GM18502 (cell line): ENCODE measurements at regions not wholly inside any gene's neighbourhood (a gene's known extent, or its start where the extent isn't known, plus 50 kb on each side); places are given as distances from the start of the nearest gene placed in this dataset.
"Not testable (repeated sequence)": the region's sequence is repeated elsewhere in the genome, so short reads cannot be mapped to it uniquely, and the experiment has no call there.

Experiments
- ATAC-seq: cut with Tn5 transposase; IDR thresholded peaks from one replicate; pipeline ENCODE4 v1.9.1; 2021; ENCODE audit warnings: mild to moderate bottlenecking; ENCODE audit not compliant: unreplicated experiment, poor library complexity

GRCh38 chr3:15899388-15899787 lies 101.6 kb upstream of the ANKRD28 start:
- no peak for ATAC-seq

DNA sequence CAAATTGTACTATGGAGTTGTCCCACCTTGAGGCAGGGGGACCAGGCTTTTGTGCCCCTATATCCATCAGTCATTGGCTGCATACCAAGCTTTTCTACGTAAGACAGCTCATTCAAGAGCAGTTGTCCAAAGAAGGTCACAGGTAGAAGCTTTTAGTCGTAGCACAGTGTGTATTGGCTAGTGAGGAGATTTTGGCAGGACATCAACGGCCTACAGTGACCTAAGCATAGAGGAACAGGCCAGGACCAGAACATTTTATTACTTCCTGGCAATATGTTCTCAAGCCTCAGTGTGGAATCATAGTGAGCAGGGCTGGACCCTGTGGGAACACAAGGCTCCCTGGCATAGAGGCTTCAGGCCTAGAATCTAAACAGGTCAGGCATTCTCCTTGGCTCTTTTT lies 105.4 kb upstream of the ANKRD28 start:
- ATAC-seq: no peak

DNA sequence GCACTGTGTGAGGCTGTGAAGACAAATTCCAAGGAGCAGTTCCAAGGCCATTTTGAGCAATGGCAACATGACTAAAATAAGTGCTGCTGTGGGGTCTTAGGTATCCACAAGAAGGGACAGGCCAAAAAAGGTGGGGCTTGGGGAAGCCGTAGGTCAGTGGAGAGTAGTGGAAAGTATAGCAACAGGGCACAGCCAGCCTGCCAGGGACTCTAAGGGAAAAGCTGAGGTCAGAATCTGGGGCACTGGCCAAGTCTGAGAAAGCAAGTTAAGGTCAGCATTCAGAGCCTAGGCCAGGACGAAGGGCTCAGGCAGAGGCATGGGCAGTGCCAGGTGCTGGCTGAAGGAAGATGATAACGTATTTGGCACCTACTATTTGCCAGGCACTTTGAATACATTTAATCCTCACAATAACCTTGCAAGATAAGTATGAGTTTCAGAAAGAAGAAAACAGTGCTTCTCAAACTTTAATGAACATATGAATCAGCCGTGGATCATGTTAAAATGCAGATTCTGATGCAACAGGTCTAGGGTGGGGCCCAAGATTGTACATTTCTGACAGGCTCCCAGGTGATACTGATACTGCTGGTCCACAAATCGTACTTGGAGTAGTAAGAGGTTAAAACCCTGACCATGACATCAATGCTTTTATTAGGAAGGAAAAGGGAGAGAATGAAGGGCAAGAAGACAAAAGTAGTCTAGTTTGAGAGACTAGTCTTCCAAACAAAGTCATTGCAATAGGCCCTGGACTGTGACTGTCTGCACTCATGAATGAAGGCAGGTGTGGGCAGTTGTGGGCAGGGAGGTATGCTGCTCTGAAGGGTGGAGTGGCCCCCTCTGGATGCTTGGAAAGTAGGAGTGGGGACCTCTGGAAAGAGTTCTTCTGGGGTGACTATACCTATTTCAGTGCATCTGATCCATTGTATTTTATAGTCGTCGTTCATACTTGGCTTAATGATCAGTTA lies 106.3 kb upstream of the ANKRD28 start:
- no peak for ATAC-seq

DNA sequence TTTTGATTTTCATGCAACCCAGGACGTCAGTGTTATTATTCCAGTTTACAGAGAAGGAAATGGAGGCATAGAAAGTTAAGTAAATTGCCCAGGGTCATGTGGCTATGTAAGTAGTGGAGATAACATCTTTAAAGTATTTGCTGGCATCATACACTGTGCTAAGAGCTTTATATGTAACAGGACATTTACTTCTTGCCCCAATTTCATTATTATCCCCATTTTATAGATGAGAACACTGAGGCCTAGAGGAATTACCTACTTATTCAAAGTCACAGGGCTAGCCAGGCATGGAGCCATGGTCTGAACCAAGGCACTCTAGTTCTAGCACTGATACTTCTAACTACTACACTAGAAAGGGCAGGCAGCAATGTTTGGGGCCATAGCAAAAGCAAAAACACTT lies 107.3 kb upstream of the ANKRD28 start:
- ATAC-seq: no peak

DNA sequence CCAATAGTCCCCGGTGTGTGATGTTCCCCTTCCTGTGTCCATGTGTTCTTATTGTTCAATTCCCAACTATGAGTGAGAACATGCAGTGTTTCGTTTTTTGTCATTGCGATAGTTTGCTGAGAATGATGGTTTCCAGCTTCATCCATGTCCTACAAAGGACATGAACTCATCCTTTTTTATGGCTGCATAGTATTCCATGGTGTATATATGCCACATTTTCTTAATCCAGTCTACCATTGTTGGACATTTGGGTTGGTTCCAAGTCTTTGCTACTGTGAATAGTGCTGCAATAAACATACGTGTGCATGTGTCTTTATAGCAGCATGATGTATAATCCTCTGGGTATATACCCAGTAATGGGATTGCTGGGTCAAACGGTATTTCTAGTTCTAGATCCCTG lies 109.6 kb upstream of the ANKRD28 start:
- ATAC-seq: not testable (repeated sequence)

- no peak for ATAC-seq
These were observed 121.2 kb upstream of the ANKRD28 start for GRCh38 chr3:15918988-15919387.

GRCh38 chr3:15919971-15920370 lies 122.2 kb upstream of the ANKRD28 start:
- ATAC-seq: no peak

DNA sequence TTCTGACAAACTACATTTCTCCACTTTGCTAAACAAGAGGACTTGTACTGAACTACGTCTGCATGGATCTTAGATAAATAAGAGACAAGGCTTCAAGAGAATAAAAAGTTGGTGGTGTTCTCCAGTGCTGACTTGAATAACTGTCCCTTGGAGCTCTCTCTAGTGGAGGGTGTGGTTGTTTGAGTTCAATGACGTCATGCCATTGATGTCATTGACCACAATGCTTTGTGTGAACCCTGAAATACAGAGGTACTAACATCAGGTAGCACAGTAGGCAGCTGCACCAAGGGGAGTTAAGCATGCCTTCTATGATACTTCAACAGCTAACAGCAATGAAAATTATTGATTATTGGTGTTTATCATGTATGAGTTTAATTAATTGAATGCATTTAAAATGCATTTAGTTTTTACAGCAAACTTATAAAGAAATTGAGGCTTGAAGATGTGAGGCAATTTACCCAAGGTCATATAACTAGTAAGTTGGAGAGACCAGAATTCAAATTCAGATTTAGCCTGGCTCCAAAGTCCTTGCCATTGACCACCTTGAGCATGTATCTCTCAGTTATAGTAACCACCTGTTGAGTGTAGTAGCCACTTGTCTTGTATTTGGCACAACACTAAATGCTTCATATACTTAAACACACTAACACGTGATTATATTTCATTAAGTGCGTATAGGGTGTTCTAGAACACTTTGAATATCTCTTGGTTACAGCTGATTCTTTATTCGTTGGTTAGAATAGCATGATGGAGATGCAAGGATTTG lies 126.0 kb upstream of the ANKRD28 start:
- ATAC-seq: no peak

DNA sequence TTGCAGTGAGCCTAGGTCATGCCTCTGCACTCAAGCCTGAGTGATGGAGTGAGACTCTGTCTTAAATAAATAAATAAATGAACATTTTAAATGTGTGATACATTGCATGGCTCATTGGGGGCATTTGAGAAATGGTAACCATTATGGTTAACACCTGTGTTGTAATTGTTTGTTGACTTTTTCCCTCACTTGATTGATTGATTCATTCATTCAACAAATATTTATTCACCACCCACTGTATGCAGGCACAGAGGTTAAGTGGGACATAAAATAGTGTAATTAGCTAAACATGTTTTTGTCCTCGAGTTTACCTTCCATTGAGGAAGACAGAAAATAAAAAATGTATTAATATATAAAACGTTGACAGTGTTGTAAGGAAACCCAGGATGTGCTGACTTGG lies 127.1 kb upstream of the ANKRD28 start:
- no peak for ATAC-seq

GRCh38 chr3:15926871-15927270 lies 129.1 kb upstream of the ANKRD28 start:
- ATAC-seq: no peak

GRCh38 chr3:15927969-15928368 lies 130.2 kb upstream of the ANKRD28 start:
- no peak for ATAC-seq

GRCh38 chr3:15929944-15930571 lies 132.3 kb upstream of the ANKRD28 start:
- no peak for ATAC-seq

DNA sequence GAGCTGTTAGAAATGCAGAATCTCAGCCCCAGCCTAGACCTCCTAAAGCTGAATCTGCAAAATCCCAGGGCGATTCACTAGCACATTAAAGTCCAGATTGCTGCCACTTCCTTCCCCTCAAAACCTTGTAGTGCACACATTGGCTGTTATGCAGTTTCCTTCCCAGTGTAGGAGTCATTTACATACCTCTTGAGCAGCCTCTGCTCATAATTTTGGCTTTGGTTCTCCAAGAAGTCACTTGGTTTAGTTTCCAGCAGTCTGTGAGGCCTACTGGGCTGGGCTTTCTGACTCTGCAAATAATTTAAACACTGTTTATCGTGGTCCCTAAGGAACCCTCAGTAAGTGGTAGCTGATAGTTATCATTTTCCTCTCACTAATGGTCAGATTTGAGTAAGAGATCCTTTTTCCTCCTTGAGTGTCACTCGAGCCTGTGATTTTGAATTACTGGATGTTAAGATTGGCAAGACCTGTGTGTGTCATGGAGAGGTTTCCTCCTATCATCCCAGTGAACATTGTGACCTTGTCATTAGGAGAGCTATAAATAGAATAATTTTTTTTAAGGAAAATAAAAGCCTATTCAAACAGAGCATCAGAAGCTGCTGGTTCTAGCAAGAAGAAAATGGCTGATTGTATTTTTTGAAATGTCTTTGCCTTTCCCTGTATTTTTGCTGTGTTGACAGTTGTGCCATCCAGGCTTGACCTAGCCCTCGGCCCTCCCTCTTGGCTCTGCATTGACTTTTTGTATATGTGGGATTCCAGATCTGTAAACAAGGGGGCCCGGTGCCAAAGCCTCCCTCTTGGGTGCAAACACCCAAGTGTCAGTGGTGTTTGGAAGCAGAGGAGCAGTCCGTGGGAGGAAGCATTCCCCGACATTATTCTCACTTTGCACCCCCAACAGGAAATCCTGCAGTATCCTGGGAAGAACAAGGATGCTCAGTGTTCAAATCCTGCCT lies 134.8 kb upstream of the ANKRD28 start:
- no peak for ATAC-seq

DNA sequence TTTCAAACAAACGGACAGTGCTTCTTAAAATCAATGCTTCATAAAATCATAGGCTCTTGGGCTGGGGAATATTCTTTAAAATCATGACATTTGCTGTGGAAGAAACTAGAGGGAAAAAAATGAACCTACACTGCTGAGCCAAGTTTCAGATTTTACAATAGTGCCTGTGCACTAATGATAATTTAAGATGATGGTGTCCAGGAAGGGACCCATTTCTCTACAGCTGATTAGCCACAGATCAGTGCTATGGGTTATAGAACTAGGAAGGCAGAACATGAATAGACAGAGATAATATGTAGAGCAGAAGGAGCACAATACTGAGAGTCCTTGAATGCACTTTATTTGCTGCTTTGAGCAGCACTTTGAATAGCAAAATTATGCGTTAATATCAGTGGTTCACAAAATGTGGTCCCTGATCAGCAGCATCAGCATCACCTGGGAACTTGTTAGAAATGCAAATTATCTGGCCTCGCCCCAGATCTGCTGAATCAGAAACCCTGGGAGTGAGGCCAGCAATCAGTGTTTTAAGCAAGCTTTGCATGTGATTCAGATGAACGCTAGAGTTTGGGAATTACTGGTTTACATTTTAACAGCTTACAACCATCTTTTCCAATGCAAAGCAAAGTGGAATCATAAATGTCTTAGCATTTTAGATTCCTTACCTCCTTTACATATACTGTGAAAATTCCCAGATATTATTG lies 135.8 kb upstream of the ANKRD28 start:
- ATAC-seq: no peak

DNA sequence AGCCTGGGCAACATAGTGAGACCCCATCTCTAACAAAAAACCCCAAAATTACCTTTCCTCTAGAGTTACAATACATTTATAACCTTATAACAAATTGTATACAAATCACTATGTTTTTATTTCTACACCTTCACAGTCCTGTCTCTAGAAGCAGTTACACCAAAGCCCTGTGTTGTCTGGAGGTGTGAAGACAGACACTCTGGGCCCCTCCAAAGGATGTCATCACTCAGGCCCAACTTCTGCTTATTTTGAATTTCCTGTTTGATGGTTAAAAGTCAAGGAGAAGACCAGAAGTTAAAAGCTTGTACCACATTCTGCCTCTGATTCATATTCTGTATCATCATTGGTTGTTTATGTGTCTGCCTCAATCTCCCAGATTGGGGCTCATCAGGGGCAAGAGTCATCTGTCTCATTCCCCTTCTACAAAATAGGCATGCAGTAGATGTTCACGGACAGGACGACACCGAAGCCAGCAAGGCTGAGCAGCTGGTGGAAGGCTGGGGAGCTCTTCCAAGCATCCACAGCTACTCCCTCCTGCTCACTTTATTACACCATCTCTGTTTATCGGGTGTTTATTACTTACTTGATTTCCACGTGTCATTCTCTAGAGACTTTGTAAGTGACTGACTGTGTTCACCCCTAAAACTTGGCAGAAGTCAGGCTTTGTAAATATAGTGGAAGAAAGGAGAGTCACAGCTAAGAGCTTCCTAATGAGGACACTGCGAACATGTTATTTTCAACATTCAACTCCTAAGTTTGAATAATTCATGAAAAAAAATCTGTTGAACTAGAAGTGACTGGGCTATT lies 136.8 kb upstream of the ANKRD28 start:
- no peak for ATAC-seq

- ATAC-seq: no peak
These were observed 138.5 kb upstream of the ANKRD28 start for GRCh38 chr3:15936312-15936711.

GRCh38 chr3:15940641-15941040 lies 142.9 kb upstream of the ANKRD28 start:
- no peak for ATAC-seq

GRCh38 chr3:15941457-15941856 lies 143.7 kb upstream of the ANKRD28 start:
- ATAC-seq: not testable (repeated sequence)
